Kidney glomerular epithelial cell (primary cell): ENCODE measurements at regions not wholly inside any gene's neighbourhood (a gene's known extent, or its start where the extent isn't known, plus 50 kb on each side); places are given as distances from the start of the nearest gene placed in this dataset.

Experiments used
- DNase-seq: peaks from one replicate; lab custom pipeline; 2025; lab: John Stamatoyannopoulos, UW

GRCh38 chr5:2696156-2696807 is 55.2 kb downstream of the IRX2 start:
- DNase-seq: no peak

GRCh38 chr5:2695200-2695891 is 56.1 kb downstream of the IRX2 start:
- DNase-seq: no peak

- no peak for DNase-seq
Measured at GRCh38 chr5:2691530-2691929, 59.9 kb downstream of the IRX2 start.

- DNase-seq: no peak
Measured at GRCh38 chr5:2690293-2690692, 61.2 kb downstream of the IRX2 start.

- no peak for DNase-seq
Measured at GRCh38 chr5:2688586-2688985, 62.9 kb downstream of the IRX2 start.

- no peak for DNase-seq
Measured at GRCh38 chr5:2687746-2688145, 63.7 kb downstream of the IRX2 start.

- no peak for DNase-seq
Measured at GRCh38 chr5:2686321-2687124, 65.0 kb downstream of the IRX2 start.

- DNase-seq: no peak
Measured at GRCh38 chr5:2685651-2686272, 65.7 kb downstream of the IRX2 start.

- no peak for DNase-seq
Measured at GRCh38 chr5:2684606-2685005, 66.9 kb downstream of the IRX2 start.

- DNase-seq: no peak
Measured at GRCh38 chr5:2683720-2684119, 67.8 kb downstream of the IRX2 start.

GRCh38 chr5:2681476-2681875 is 70.0 kb downstream of the IRX2 start:
- no peak for DNase-seq

- DNase-seq: no peak
Measured at GRCh38 chr5:2680979-2681378, 70.5 kb downstream of the IRX2 start.

GRCh38 chr5:2677689-2678088 is 73.8 kb downstream of the IRX2 start:
- no peak for DNase-seq

GRCh38 chr5:2675548-2675947 is 75.9 kb downstream of the IRX2 start:
- no peak for DNase-seq

- DNase-seq: no peak
Measured at GRCh38 chr5:2674456-2674855, 77.0 kb downstream of the IRX2 start.

- DNase-seq: no peak
Measured at GRCh38 chr5:2670940-2671339, 80.5 kb downstream of the IRX2 start.

- no peak for DNase-seq
Measured at GRCh38 chr5:2669913-2670312, 81.6 kb downstream of the IRX2 start.

- no peak for DNase-seq
Measured at GRCh38 chr5:2669259-2669658, 82.2 kb downstream of the IRX2 start.

- DNase-seq: no peak
Measured at GRCh38 chr5:2666081-2666480, 85.4 kb downstream of the IRX2 start.

GRCh38 chr5:2663489-2663888 is 88.0 kb downstream of the IRX2 start:
- no peak for DNase-seq

- no peak for DNase-seq
Measured at GRCh38 chr5:2660315-2660714, 91.2 kb downstream of the IRX2 start.

- no peak for DNase-seq
Measured at GRCh38 chr5:2658881-2659470, 92.5 kb downstream of the IRX2 start.
